Duodenal mucosa (tissue), 2 donors: ENCODE measurements at regions not wholly inside any gene's neighbourhood (a gene's known extent, or its start where the extent isn't known, plus 50 kb on each side); places are given as distances from the start of the nearest gene placed in this dataset.

ENCODE experiments used
- H3K27ac ChIP-seq: one replicate; pipeline ENCODE4 v1.7.0; 2013; ENCODE audit warnings: low read depth, low read length
- H3K27me3 ChIP-seq, 2 donors: one replicate each; pipeline ENCODE4 v1.7.0; 2013; ENCODE audit warnings: low read length in 2 of 2, control low read depth in 1 of 2; ENCODE audit not compliant: insufficient read depth in 2 of 2, control insufficient read depth in 1 of 2
- H3K36me3 ChIP-seq, 2 donors: one replicate each; pipeline ENCODE4 v1.7.0; 2013; ENCODE audit warnings: low read length in 2 of 2, control low read depth in 1 of 2; ENCODE audit not compliant: insufficient read depth in 2 of 2, control insufficient read depth in 1 of 2
- H3K4me1 ChIP-seq, 2 donors: one replicate each; pipeline ENCODE4 v1.7.0; 2013; ENCODE audit warnings: low read length in 2 of 2, control low read depth in 1 of 2; ENCODE audit not compliant: insufficient read depth in 2 of 2, control insufficient read depth in 1 of 2
- H3K4me3 ChIP-seq, 2 donors: one replicate each; pipeline ENCODE4 v1.7.0; 2013; ENCODE audit warnings: low read length in 2 of 2, low read depth in 1 of 2
- H3K9ac ChIP-seq, 2 donors: one replicate each; pipeline ENCODE4 v1.7.0; 2013; ENCODE audit warnings: low read length in 2 of 2, low read depth in 1 of 2
- H3K9me3 ChIP-seq, 2 donors: one replicate each; pipeline ENCODE4 v1.7.0; 2013; ENCODE audit warnings: low read length in 2 of 2, control low read depth in 1 of 2; ENCODE audit not compliant: control insufficient read depth in 1 of 2

GRCh38 chr21:28496517-28496916 lies 496.2 kb downstream of the LTN1 start:
- no peaks in the 10 kb centered on the region for H3K27me3 ChIP-seq
- H3K9ac ChIP-seq = no peak overlapping the region
- H3K27ac ChIP-seq = no peak overlapping the region
- H3K4me1 ChIP-seq = no peaks in the 10 kb centered on the region
- no peaks in the 10 kb centered on the region for H3K9me3 ChIP-seq
- H3K4me3 ChIP-seq = no peak overlapping the region
- H3K36me3 ChIP-seq = no peaks in the 10 kb centered on the region

GRCh38 chr21:28492127-28492526 lies 500.6 kb downstream of the LTN1 start:
- Histone ChIP-seq H3K4me3 (no peak overlapping the region), H3K36me3 (no peaks in the 10 kb centered on the region), H3K9ac (no peak overlapping the region), H3K27ac (no peak overlapping the region), H3K4me1 (no peaks in the 10 kb centered on the region), H3K9me3 (no peaks in the 10 kb centered on the region), H3K27me3 (no peaks in the 10 kb centered on the region)

- H3K27me3 ChIP-seq = no peaks in the 10 kb centered on the region
- H3K4me1 ChIP-seq = no peaks in the 10 kb centered on the region
- H3K4me3 ChIP-seq = no peak overlapping the region
- H3K36me3 ChIP-seq = no peaks in the 10 kb centered on the region
- H3K9me3 ChIP-seq = no peaks in the 10 kb centered on the region
- no peak overlapping the region for H3K27ac ChIP-seq
- no peak overlapping the region for H3K9ac ChIP-seq
These were observed 502.8 kb downstream of the LTN1 start for GRCh38 chr21:28489821-28490350.

DNA sequence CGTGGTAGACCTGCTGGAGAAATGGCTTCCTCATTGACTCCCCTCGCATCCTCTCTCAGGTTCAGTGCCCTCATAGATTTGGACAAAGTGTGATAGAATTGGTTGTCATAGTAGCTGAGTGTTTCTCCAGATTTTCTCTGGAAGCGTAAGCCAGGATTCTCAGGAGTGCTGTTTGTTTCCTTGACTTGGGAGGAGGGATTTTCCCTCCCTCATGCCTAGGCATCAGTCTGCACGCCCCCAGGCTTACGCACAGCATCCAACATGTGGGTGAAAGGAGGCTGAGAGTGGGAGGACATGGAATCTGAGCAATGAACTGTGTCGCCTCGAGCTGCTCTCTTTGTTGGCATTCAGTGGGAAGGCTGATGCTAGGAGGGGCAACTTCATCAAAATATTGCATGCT lies 503.5 kb downstream of the LTN1 start:
- Histone ChIP-seq H3K9ac (no peak overlapping the region), H3K4me3 (no peak overlapping the region), H3K36me3 (no peaks in the 10 kb centered on the region), H3K27me3 (no peaks in the 10 kb centered on the region), H3K27ac (no peak overlapping the region), H3K4me1 (no peaks in the 10 kb centered on the region), H3K9me3 (no peaks in the 10 kb centered on the region)

GRCh38 chr21:28487455-28488070 lies 505.1 kb downstream of the LTN1 start:
- Histone ChIP-seq H3K27me3 (no peaks in the 10 kb centered on the region), H3K27ac (no peak overlapping the region), H3K4me1 (no peaks in the 10 kb centered on the region), H3K9ac (no peak overlapping the region), H3K9me3 (no peaks in the 10 kb centered on the region), H3K4me3 (no peak overlapping the region), H3K36me3 (no peaks in the 10 kb centered on the region)

DNA sequence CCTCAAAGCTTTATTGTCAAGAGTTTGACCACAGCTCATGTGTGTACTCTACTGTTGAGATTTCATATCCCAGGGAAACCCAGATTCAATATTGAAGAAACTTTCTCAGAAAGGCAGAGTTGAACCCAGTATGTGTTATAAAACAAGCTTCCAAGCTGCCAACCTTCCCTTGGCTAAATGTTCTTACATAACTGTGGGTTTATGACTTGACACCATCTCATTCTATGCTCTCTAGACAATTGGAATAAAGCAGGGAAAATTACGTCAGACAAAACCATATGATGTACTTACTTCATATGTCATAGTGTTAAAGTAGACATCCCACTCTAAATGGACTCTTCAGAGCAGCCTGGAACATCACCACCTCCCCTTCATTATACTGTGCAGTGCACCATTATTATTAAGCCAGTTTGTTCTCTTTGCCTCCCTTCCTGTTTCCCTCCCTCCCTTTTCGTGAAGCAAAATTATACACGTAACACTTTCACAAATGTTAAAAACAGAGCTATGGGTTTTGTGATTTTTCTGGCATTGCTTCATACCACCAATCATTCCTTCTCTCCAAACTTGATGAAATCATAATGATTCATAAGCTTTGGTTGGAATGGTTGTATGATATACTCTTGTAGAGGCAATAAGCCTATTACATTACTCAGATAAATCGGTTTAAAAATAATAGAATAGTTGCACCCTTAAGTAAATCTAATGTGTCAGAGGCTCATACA lies 507.2 kb downstream of the LTN1 start:
- no peak overlapping the region for H3K4me3 ChIP-seq
- no peaks in the 10 kb centered on the region for H3K4me1 ChIP-seq
- H3K9me3 ChIP-seq = no peaks in the 10 kb centered on the region
- no peak overlapping the region for H3K9ac ChIP-seq
- no peaks in the 10 kb centered on the region for H3K27me3 ChIP-seq
- no peak overlapping the region for H3K27ac ChIP-seq
- no peaks in the 10 kb centered on the region for H3K36me3 ChIP-seq

- Histone ChIP-seq H3K27me3 (no peaks in the 10 kb centered on the region), H3K4me3 (no peak overlapping the region), H3K9me3 (no peaks in the 10 kb centered on the region), H3K4me1 (no peaks in the 10 kb centered on the region), H3K27ac (no peak overlapping the region), H3K9ac (no peak overlapping the region), H3K36me3 (no peaks in the 10 kb centered on the region)
These were observed 509.2 kb downstream of the LTN1 start for GRCh38 chr21:28483301-28484035.

GRCh38 chr21:28482657-28483056 lies 510.0 kb downstream of the LTN1 start:
- no peak overlapping the region for H3K9ac ChIP-seq
- H3K27ac ChIP-seq = no peak overlapping the region
- no peaks in the 10 kb centered on the region for H3K4me1 ChIP-seq
- no peak overlapping the region for H3K4me3 ChIP-seq
- H3K9me3 ChIP-seq = no peaks in the 10 kb centered on the region
- no peaks in the 10 kb centered on the region for H3K27me3 ChIP-seq
- no peaks in the 10 kb centered on the region for H3K36me3 ChIP-seq

GRCh38 chr21:28480470-28480869 lies 512.2 kb downstream of the LTN1 start:
- Histone ChIP-seq H3K36me3 (no peaks in the 10 kb centered on the region), H3K4me3 (no peak overlapping the region), H3K27ac (no peak overlapping the region), H3K27me3 (no peaks in the 10 kb centered on the region), H3K9ac (no peak overlapping the region), H3K4me1 (no peaks in the 10 kb centered on the region), H3K9me3 (no peaks in the 10 kb centered on the region)

DNA sequence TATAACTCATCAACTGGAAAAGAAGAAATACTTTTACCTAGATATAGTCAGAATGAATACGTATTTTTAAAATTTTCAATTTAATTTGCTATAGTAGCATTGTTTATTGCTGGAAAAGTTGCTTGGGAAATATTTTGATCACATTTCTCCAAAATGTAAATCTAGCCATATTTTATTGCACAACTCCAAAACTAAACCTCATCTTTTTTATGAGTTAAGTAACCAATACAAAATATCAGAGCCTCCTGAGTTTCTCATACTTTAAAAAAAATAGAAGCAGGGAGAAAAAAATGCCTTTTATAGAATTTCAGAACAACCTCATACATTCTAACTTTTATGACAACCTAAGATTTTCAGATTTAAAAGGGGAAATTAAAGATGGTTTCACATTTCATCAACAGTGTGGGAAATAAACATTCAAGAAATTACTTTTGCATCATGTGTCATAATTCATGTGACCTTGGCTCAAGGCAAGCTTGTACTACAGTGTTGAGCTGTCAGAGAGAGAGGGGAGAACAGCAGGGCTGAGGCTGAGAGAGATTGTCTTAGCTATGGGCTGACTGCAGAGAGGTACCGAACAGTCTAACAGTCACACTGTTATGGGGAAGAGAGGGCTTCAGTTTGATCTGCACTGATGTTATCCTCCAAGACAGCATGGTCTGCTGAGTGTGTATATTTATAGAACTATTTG lies 519.0 kb downstream of the LTN1 start:
- H3K9ac ChIP-seq = no peak overlapping the region
- no peak overlapping the region for H3K27ac ChIP-seq
- no peaks in the 10 kb centered on the region for H3K4me1 ChIP-seq
- no peaks in the 10 kb centered on the region for H3K9me3 ChIP-seq
- H3K27me3 ChIP-seq = no peaks in the 10 kb centered on the region
- H3K36me3 ChIP-seq = no peaks in the 10 kb centered on the region
- no peak overlapping the region for H3K4me3 ChIP-seq
